ENCODE measurements at regions not wholly inside any gene's neighbourhood (a gene's known extent, or its start where the extent isn't known, plus 50 kb on each side); places are given as distances from the start of the nearest gene placed in this dataset.

DNA sequence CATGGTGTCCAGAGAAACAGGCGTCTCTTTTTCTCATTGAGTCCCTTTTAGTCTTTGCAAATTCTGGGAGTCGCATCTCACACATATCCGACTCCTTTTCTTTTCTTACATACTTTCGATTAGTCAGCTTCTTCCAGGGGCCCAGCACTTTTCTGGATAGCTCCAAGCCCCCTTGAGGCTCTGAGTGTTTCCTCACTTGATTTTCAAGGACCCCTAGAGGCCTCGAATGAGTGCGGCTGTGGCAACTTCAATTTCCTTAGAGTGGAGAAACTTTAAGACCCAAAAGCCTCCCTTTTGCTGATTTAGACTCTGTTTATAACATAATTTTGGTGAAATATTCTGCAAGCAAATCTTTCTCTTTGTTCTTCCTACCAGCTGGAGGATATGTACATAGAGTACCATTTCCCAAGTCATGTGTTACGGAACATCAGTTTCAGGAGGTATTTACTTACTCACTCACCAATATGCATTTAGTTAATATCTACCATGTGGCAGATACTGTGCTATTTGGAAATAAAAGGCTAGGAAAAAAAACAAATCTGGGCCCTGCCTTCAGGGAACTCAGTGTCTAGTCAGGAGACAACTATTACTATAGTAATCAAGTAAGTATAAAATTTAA lies 555.2 kb downstream of the REEP3 start:
- TF ChIP-seq, protein P1, sequence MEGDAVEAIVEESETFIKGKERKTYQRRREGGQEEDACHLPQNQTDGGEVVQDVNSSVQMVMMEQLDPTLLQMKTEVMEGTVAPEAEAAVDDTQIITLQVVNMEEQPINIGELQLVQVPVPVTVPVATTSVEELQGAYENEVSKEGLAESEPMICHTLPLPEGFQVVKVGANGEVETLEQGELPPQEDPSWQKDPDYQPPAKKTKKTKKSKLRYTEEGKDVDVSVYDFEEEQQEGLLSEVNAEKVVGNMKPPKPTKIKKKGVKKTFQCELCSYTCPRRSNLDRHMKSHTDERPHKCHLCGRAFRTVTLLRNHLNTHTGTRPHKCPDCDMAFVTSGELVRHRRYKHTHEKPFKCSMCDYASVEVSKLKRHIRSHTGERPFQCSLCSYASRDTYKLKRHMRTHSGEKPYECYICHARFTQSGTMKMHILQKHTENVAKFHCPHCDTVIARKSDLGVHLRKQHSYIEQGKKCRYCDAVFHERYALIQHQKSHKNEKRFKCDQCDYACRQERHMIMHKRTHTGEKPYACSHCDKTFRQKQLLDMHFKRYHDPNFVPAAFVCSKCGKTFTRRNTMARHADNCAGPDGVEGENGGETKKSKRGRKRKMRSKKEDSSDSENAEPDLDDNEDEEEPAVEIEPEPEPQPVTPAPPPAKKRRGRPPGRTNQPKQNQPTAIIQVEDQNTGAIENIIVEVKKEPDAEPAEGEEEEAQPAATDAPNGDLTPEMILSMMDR (IDR thresholded peaks at IDR 0.05; ENCODE audit: low read length), result no peak
- no peak for TF ChIP-seq EZH2 (IDR thresholded peaks at IDR 0.05; ENCODE audit: borderline replicate concordance, low read length)
